Neural progenitor cell (in vitro differentiated cells): ENCODE measurements at regions not wholly inside any gene's neighbourhood (a gene's known extent, or its start where the extent isn't known, plus 50 kb on each side); places are given as distances from the start of the nearest gene placed in this dataset.

Experiments
- EZH2 ChIP-seq: fragments of 200-600 bp; sonication (generic); IDR thresholded peaks from 2 replicates; pipeline ENCODE4 v1.6.1; 2017; ENCODE audit warnings: antibody characterized with exemption, mild to moderate bottlenecking, moderate library complexity
- TF ChIP-seq, protein P1 (sequence below): fragments of 200-600 bp; sonication (generic); IDR thresholded peaks from 2 replicates; pipeline ENCODE4 v1.5.1; 2017; ENCODE audit warnings: antibody characterized with exemption, mild to moderate bottlenecking

DNA sequence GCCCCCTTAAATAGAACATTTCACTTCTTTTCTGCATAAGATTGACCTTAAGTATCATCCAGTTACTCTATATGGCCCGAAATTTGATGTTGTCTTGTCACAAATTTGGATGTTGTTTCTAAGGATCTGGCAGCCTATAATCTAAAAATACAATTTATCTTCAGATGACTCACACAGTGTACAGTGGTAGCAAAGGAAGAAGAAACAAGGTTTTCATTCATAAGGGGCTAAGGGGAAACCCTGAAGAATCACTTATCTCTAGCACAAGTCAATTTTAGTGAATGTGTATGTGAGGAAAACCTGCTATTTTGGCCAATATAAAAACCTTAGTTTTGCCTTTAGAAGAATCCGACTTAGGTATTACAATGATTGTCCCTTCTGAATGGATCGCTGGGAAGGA is 606.3 kb upstream of the LRFN5 start:
- TF ChIP-seq EZH2 = no peak
- TF ChIP-seq, protein P1, sequence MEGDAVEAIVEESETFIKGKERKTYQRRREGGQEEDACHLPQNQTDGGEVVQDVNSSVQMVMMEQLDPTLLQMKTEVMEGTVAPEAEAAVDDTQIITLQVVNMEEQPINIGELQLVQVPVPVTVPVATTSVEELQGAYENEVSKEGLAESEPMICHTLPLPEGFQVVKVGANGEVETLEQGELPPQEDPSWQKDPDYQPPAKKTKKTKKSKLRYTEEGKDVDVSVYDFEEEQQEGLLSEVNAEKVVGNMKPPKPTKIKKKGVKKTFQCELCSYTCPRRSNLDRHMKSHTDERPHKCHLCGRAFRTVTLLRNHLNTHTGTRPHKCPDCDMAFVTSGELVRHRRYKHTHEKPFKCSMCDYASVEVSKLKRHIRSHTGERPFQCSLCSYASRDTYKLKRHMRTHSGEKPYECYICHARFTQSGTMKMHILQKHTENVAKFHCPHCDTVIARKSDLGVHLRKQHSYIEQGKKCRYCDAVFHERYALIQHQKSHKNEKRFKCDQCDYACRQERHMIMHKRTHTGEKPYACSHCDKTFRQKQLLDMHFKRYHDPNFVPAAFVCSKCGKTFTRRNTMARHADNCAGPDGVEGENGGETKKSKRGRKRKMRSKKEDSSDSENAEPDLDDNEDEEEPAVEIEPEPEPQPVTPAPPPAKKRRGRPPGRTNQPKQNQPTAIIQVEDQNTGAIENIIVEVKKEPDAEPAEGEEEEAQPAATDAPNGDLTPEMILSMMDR = no peak
